ENCODE measurements at regions not wholly inside any gene's neighbourhood (a gene's known extent, or its start where the extent isn't known, plus 50 kb on each side); places are given as distances from the start of the nearest gene placed in this dataset.

DNA sequence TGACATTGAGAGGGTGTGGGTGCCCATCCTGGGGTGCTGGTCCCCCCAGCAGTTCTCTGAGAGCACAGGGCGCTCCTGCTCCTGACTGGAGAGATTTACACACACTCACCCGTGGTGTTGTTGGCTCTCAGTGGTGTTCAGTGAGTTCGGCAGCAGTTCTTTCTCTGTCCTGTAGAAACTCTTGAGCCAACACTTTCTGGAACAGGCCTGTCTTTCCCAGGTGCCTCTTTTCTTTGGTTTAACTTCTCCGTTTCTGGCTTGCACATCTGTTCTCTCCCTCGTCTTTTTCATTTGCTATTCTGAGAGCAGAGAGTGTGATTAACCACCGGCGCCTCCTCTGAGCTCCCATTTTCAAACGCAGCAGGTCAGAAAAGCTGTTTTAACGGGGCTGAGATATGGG, 284.5 kb downstream of the IRX2 start:
- no peak overlapping the region for H3K4me2 ChIP-seq (ENCODE audit: low read length)
- no peaks in the 10 kb centered on the region for H3K4me1 ChIP-seq (ENCODE audit: insufficient read depth, low read length)
- Mint-ChIP-seq H3K4me3 (ENCODE audit: unreplicated experiment) (no peak overlapping the region), H3K36me3 (ENCODE audit: low read depth, unreplicated experiment) (no peaks in the 10 kb centered on the region), H3K27me3 (ENCODE audit: low read depth, unreplicated experiment) (peaks cover 33% of the 10 kb centered on the region), H3K27ac (ENCODE audit: unreplicated experiment) (no peak overlapping the region), H3K4me1 (ENCODE audit: low read depth, unreplicated experiment) (no peaks in the 10 kb centered on the region), H3K9me3 (ENCODE audit: unreplicated experiment) (peaks cover 2% of the 10 kb centered on the region)
- DNase-seq (ENCODE audit: low read depth) (no peak), FAIRE-seq (no peak)
- H3K27me3 ChIP-seq (ENCODE audit: insufficient read depth, low read length): no peaks in the 10 kb centered on the region
- H4K20me1 ChIP-seq (ENCODE audit: insufficient read depth, low read length): no peaks in the 10 kb centered on the region
- H3K9ac ChIP-seq (ENCODE audit: low read length): no peak overlapping the region
- H3K9me3 ChIP-seq (ENCODE audit: insufficient read depth, low read depth, low read length): no peaks in the 10 kb centered on the region
- H3K79me2 ChIP-seq (ENCODE audit: insufficient read depth, low read length): no peaks in the 10 kb centered on the region
- H2AFZ ChIP-seq (ENCODE audit: low read depth, low read length): no peak overlapping the region
- no peak overlapping the region for H3K27ac ChIP-seq (ENCODE audit: low read depth, low read length)
- H3K4me3 ChIP-seq (ENCODE audit: insufficient read depth, low read depth, low read length): no peak overlapping the region
- TF ChIP-seq, protein P1, sequence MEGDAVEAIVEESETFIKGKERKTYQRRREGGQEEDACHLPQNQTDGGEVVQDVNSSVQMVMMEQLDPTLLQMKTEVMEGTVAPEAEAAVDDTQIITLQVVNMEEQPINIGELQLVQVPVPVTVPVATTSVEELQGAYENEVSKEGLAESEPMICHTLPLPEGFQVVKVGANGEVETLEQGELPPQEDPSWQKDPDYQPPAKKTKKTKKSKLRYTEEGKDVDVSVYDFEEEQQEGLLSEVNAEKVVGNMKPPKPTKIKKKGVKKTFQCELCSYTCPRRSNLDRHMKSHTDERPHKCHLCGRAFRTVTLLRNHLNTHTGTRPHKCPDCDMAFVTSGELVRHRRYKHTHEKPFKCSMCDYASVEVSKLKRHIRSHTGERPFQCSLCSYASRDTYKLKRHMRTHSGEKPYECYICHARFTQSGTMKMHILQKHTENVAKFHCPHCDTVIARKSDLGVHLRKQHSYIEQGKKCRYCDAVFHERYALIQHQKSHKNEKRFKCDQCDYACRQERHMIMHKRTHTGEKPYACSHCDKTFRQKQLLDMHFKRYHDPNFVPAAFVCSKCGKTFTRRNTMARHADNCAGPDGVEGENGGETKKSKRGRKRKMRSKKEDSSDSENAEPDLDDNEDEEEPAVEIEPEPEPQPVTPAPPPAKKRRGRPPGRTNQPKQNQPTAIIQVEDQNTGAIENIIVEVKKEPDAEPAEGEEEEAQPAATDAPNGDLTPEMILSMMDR (IDR thresholded peaks at IDR 0.05; ENCODE audit: insufficient read depth, low read depth, low read length): no peak
- TF ChIP-seq EZH2 (IDR thresholded peaks at IDR 0.05; ENCODE audit: insufficient read depth, low read length): no peak
- H3K36me3 ChIP-seq (ENCODE audit: insufficient read depth, low read length): no peaks in the 10 kb centered on the region

DNA sequence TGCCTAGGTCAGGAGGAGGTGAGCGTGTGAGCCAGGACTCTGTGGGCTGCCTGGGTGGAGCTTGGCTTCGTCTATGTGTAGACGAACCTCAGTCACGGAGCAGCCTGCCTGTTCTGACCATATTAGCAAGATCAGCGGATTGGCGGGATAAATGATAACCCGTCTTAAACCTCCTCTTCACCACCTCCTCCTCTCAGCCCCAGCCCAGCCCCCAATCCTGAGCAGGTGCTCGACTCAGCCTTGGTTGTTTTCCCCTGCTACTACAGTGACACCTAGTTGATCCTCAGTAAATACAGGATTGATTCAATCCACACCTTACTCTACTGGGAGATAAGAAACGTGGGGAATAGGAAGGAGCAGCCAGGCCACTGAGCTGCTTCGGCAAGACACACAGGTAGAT, 286.1 kb downstream of the IRX2 start:
- H3K9ac ChIP-seq (ENCODE audit: low read length): no peak overlapping the region
- H3K9me3 ChIP-seq (ENCODE audit: insufficient read depth, low read depth, low read length): peaks cover under 1% of the 10 kb centered on the region
- no peak for TF ChIP-seq EZH2 (IDR thresholded peaks at IDR 0.05; ENCODE audit: insufficient read depth, low read length)
- no peaks in the 10 kb centered on the region for H3K4me1 Mint-ChIP-seq (ENCODE audit: low read depth, unreplicated experiment)
- H3K4me3 ChIP-seq (ENCODE audit: insufficient read depth, low read depth, low read length): no peak overlapping the region
- no peaks in the 10 kb centered on the region for H4K20me1 ChIP-seq (ENCODE audit: insufficient read depth, low read length)
- H2AFZ ChIP-seq (ENCODE audit: low read depth, low read length): no peak overlapping the region
- no peak overlapping the region for H3K4me2 ChIP-seq (ENCODE audit: low read length)
- FAIRE-seq (no peak), DNase-seq (ENCODE audit: low read depth) (no peak)
- no peak overlapping the region for H3K27ac ChIP-seq (ENCODE audit: low read depth, low read length)
- H3K4me3 Mint-ChIP-seq (ENCODE audit: unreplicated experiment): no peak overlapping the region
- no peaks in the 10 kb centered on the region for H3K36me3 Mint-ChIP-seq (ENCODE audit: low read depth, unreplicated experiment)
- H3K4me1 ChIP-seq (ENCODE audit: insufficient read depth, low read length): no peaks in the 10 kb centered on the region
- no peaks in the 10 kb centered on the region for H3K27me3 ChIP-seq (ENCODE audit: insufficient read depth, low read length)
- peaks cover 36% of the 10 kb centered on the region for H3K27me3 Mint-ChIP-seq (ENCODE audit: low read depth, unreplicated experiment)
- no peaks in the 10 kb centered on the region for H3K9me3 Mint-ChIP-seq (ENCODE audit: unreplicated experiment)
- no peaks in the 10 kb centered on the region for H3K79me2 ChIP-seq (ENCODE audit: insufficient read depth, low read length)
- H3K36me3 ChIP-seq (ENCODE audit: insufficient read depth, low read length): no peaks in the 10 kb centered on the region
- no peak overlapping the region for H3K27ac Mint-ChIP-seq (ENCODE audit: unreplicated experiment)

DNA sequence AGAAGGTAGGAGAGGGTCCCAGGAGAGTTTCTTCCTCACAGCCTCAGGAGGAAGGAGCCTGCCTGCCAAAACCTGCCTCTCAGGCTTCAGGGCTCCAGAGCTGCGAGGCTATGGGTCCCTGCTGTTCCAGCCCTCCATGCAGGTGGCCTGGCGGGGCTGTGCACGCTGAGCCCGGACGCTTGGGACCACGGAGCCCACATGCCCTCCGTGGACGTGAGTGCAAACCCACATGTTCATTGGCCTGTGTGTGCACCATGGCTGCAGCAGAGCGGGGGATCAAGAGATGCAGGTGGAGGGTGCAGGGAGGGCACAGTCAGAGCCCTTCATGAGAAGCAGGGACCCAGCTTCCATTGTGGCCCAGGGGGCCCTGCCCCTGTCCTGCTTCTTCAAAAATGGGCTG, 287.3 kb downstream of the IRX2 start:
- H3K4me2 ChIP-seq (ENCODE audit: low read length): no peak overlapping the region
- FAIRE-seq (no peak), DNase-seq (ENCODE audit: low read depth) (no peak)
- no peak overlapping the region for H3K9ac ChIP-seq (ENCODE audit: low read length)
- no peak overlapping the region for H3K27ac ChIP-seq (ENCODE audit: low read depth, low read length)
- no peak overlapping the region for H2AFZ ChIP-seq (ENCODE audit: low read depth, low read length)
- peaks cover 4% of the 10 kb centered on the region for H3K9me3 ChIP-seq (ENCODE audit: insufficient read depth, low read depth, low read length)
- no peaks in the 10 kb centered on the region for H3K36me3 Mint-ChIP-seq (ENCODE audit: low read depth, unreplicated experiment)
- H4K20me1 ChIP-seq (ENCODE audit: insufficient read depth, low read length): no peaks in the 10 kb centered on the region
- H3K79me2 ChIP-seq (ENCODE audit: insufficient read depth, low read length): no peaks in the 10 kb centered on the region
- TF ChIP-seq EZH2 (IDR thresholded peaks at IDR 0.05; ENCODE audit: insufficient read depth, low read length): no peak
- TF ChIP-seq, protein P1 (IDR thresholded peaks at IDR 0.05; ENCODE audit: insufficient read depth, low read depth, low read length): no peak
- no peaks in the 10 kb centered on the region for H3K36me3 ChIP-seq (ENCODE audit: insufficient read depth, low read length)
- H3K4me3 ChIP-seq (ENCODE audit: insufficient read depth, low read depth, low read length): no peak overlapping the region
- H3K27me3 ChIP-seq (ENCODE audit: insufficient read depth, low read length): no peaks in the 10 kb centered on the region
- no peaks in the 10 kb centered on the region for H3K4me1 Mint-ChIP-seq (ENCODE audit: low read depth, unreplicated experiment)
- no peaks in the 10 kb centered on the region for H3K4me1 ChIP-seq (ENCODE audit: insufficient read depth, low read length)
- peaks cover 40% of the 10 kb centered on the region for H3K27me3 Mint-ChIP-seq (ENCODE audit: low read depth, unreplicated experiment)
- no peaks in the 10 kb centered on the region for H3K9me3 Mint-ChIP-seq (ENCODE audit: unreplicated experiment)
- no peak overlapping the region for H3K27ac Mint-ChIP-seq (ENCODE audit: unreplicated experiment)
- H3K4me3 Mint-ChIP-seq (ENCODE audit: unreplicated experiment): no peak overlapping the region

Data from astrocyte (in vitro differentiated cells and primary cell).